T-cell (primary cell): ENCODE measurements at regions not wholly inside any gene's neighbourhood (a gene's known extent, or its start where the extent isn't known, plus 50 kb on each side); places are given as distances from the start of the nearest gene placed in this dataset.

ENCODE experiments used
- ATAC-seq, 4 experiments: fragments of 200-7000 bp in 3 of 4; fragments of 150-1000 bp in 1 of 4; cut with Tn5 transposase; replicated peaks in 1 of 4; 1 replicate in 3 of 4; 2 replicates in 1 of 4; pipeline ENCODE4 v1.10.0; 2021; ENCODE audit warnings: moderate library complexity in 3 of 4, mild to moderate bottlenecking in 2 of 4, moderate number of reproducible peaks in 1 of 4
- CTCF ChIA-PET, 2 donors: fragments of 300-600 bp; sonication (Branson Sonifier 250); formaldehyde crosslinking; loops; one replicate each; lab custom pipeline; 2022; ENCODE audit warnings: antibody characterized with exemption in 2 of 2; lab: Charles Lee
- POLR2A ChIA-PET, 2 donors: fragments of 300-600 bp; sonication (Branson Sonifier 250); formaldehyde crosslinking; loops; one replicate each; lab custom pipeline; 2022; ENCODE audit warnings: antibody characterized with exemption in 2 of 2; lab: Charles Lee
- DNase-seq, 35 experiments: peaks; one replicate each; pipeline versions ENCODE4 v3.0.0 to v3.0.0-alpha.2; 2013 to 2023
- H3K27ac ChIP-seq: one replicate; pipeline ENCODE4 v1.5.1; 2013; ENCODE audit warnings: low read length
- H3K27me3 ChIP-seq, 2 experiments: replicated peaks in 1 of 2; 1 replicate in 1 of 2; 2 replicates in 1 of 2; pipeline versions ENCODE4 v1.6.1 to v1.7.0; 2013; ENCODE audit warnings: low read length in 1 of 2, mixed read lengths in 1 of 2; ENCODE audit not compliant: control insufficient read depth in 2 of 2, insufficient read depth in 2 of 2; ENCODE audit errors: extremely low read depth in 1 of 2
- H3K36me3 ChIP-seq, 2 donors: 1 replicate in 1 of 2; 2 replicates in 1 of 2; pipeline versions ENCODE4 v1.6.1 to v1.7.0; 2013; ENCODE audit warnings: low read length in 1 of 2; ENCODE audit not compliant: control insufficient read depth in 2 of 2, insufficient read depth in 1 of 2; ENCODE audit errors: extremely low read depth in 1 of 2
- H3K4me1 ChIP-seq, 2 experiments: 1 replicate in 1 of 2; 2 replicates in 1 of 2; pipeline versions ENCODE4 v1.6.1 to v1.7.0; 2013; ENCODE audit warnings: low read length in 2 of 2, mixed read lengths in 1 of 2; ENCODE audit not compliant: insufficient read depth in 2 of 2, control insufficient read depth in 1 of 2; ENCODE audit errors: extremely low read depth in 1 of 2
- H3K4me3 ChIP-seq, 2 donors: 1 replicate in 1 of 2; 2 replicates in 1 of 2; pipeline versions ENCODE4 v1.5.1 to v1.7.0; 2013; ENCODE audit warnings: mild to moderate bottlenecking in 2 of 2, low read length in 1 of 2, moderate library complexity in 1 of 2; ENCODE audit not compliant: control insufficient read depth in 1 of 2; ENCODE audit errors: extremely low read depth in 1 of 2
- H3K9me3 ChIP-seq: 2 replicates; pipeline ENCODE4 v1.7.0; 2013
- H3K27ac Mint-ChIP-seq, 2 donors: one replicate each; pipeline ENCODE4 v1.8.0; 2020 to 2021; ENCODE audit warnings: mild to moderate bottlenecking in 2 of 2, mixed read lengths in 2 of 2
- H3K27me3 Mint-ChIP-seq, 2 donors: one replicate each; pipeline ENCODE4 v1.8.0; 2021 to 2022; ENCODE audit warnings: mixed read lengths in 2 of 2
- H3K36me3 Mint-ChIP-seq: one replicate; pipeline ENCODE4 v1.8.0; 2021; ENCODE audit warnings: mixed read lengths
- H3K4me1 Mint-ChIP-seq, 3 donors: one replicate each; pipeline ENCODE4 v1.8.0; 2020 to 2022; ENCODE audit warnings: mixed read lengths in 3 of 3, mild to moderate bottlenecking in 1 of 3
- H3K4me3 Mint-ChIP-seq, 3 donors: one replicate each; pipeline ENCODE4 v1.8.0; 2020 to 2022; ENCODE audit warnings: mild to moderate bottlenecking in 3 of 3, mixed read lengths in 3 of 3, moderate library complexity in 3 of 3
- H3K9me3 Mint-ChIP-seq, 3 donors: one replicate each; pipeline ENCODE4 v1.8.0; 2020 to 2022; ENCODE audit warnings: mixed read lengths in 3 of 3
- WGBS: methylation state at CpG from one replicate; pipeline ENCODE4 v1.1.5; 2013; ENCODE audit warnings: missing lambda C conversion rate; ENCODE audit not compliant: insufficient coverage; 5-methylcytosine and 5-hydroxymethylcytosine counted together

- ChIA-PET CTCF (no interaction called here), POLR2A (no interaction called here)
- H3K4me3 ChIP-seq: no peak overlapping the region
- H3K4me1 Mint-ChIP-seq: no peaks in the 10 kb centered on the region
- H3K4me3 Mint-ChIP-seq: no peak overlapping the region
- no peak for ATAC-seq
- no peaks in the 10 kb centered on the region for H3K27me3 Mint-ChIP-seq
- DNase-seq: no peak
- no peaks in the 10 kb centered on the region for H3K4me1 ChIP-seq
- peaks cover 4 to 21% (median 16%) of the 10 kb centered on the region in 3 donors for H3K9me3 Mint-ChIP-seq
- no peak overlapping the region for H3K27ac Mint-ChIP-seq
- no peaks in the 10 kb centered on the region for H3K36me3 ChIP-seq
- H3K9me3 ChIP-seq: no peaks in the 10 kb centered on the region
- no peaks in the 10 kb centered on the region for H3K27me3 ChIP-seq
- no peak overlapping the region for H3K27ac ChIP-seq
- no peaks in the 10 kb centered on the region for H3K36me3 Mint-ChIP-seq
- WGBS: no CpG with 5 or more reads among the region's 2 CpGs
Measured at GRCh38 chr11:97894978-97895377, 1125.8 kb upstream of the CNTN5 start.

DNA sequence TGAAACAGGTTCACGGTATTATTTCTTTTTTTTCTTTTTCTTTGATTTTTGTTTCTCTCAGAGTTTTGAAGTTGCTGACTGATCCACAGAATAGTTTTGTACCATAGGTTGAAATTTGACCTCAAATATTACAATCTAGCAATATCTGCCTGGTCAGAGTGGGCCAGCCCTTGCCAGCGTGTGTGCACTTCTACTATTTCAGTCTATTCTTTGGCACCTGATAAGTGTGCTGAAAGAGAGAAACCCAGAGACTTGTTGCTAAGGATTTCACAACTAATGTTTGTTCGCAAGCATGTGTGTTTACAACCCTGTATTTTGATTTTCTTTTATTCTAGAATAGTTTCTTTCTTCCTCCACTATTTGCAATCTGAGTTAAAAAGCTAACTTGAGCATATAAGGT is 1125.2 kb upstream of the CNTN5 start:
- WGBS: no CpG with 5 or more reads among the region's 3 CpGs
- Mint-ChIP-seq H3K27ac (no peak overlapping the region), H3K36me3 (no peaks in the 10 kb centered on the region), H3K4me1 (no peaks in the 10 kb centered on the region), H3K27me3 (no peaks in the 10 kb centered on the region), H3K9me3 (peaks cover 4 to 19% (median 17%) of the 10 kb centered on the region in 3 donors), H3K4me3 (no peak overlapping the region)
- no peak for DNase-seq
- ChIA-PET POLR2A (no interaction called here), CTCF (no interaction called here)
- ATAC-seq: no peak
- no peak overlapping the region for H3K4me3 ChIP-seq
- no peaks in the 10 kb centered on the region for H3K36me3 ChIP-seq
- H3K27me3 ChIP-seq: no peaks in the 10 kb centered on the region
- no peaks in the 10 kb centered on the region for H3K9me3 ChIP-seq
- no peak overlapping the region for H3K27ac ChIP-seq
- H3K4me1 ChIP-seq: no peaks in the 10 kb centered on the region

DNA sequence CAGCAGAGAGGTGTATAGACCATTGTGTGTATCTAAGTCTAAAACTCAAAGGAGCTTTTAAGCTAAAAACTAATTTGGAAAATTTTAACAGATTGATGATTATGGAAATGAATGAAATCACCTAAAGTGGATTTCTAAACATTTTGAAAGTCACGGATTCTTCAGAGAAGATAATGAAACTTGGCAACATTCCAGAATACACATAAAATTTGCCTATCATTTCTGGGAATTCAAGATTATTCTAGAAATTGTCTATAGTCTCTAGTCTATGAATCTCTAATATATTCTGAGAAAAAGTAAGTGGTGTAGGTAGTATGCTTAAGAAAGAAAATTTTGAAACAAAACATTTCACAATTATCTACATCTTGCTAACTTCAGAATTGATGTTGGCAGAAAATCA is 1117.9 kb upstream of the CNTN5 start:
- ATAC-seq: no peak
- POLR2A ChIA-PET: no interaction called here
- WGBS: no CpG with 5 or more reads among the region's 1 CpG

DNA sequence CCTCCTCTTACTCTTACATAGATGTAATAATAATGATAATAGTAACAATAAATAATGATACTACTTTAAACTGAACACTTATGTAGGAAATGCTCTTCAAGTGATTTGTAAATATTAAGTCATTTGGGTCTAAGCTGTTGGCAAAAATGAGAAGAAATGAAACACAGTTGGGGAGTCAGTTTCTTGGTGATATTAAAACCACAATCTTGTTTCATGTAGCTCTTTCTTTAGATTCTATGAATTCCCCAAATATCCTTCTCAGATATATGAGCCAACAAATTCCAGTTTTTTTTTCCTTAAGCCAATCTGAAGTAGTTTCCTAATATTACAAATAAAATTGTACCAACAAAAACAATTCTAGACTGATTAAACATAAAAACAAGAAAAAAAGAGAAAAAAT is 1115.6 kb upstream of the CNTN5 start:
- ChIA-PET POLR2A (no interaction called here), CTCF (no interaction called here)
- Histone ChIP-seq H3K4me3 (no peak overlapping the region), H3K27ac (no peak overlapping the region), H3K9me3 (no peaks in the 10 kb centered on the region), H3K27me3 (no peaks in the 10 kb centered on the region), H3K4me1 (no peaks in the 10 kb centered on the region), H3K36me3 (no peaks in the 10 kb centered on the region)
- Mint-ChIP-seq H3K27ac (no peak overlapping the region), H3K27me3 (no peaks in the 10 kb centered on the region), H3K4me1 (no peaks in the 10 kb centered on the region), H3K9me3 (peaks cover 4 to 37% (median 9%) of the 10 kb centered on the region in 3 donors), H3K36me3 (no peaks in the 10 kb centered on the region), H3K4me3 (no peak overlapping the region)
- ATAC-seq: no peak
- no peak for DNase-seq

More for the DNA sequence above, 1117.9 kb upstream of the CNTN5 start:
- no peaks in the 10 kb centered on the region for H3K9me3 ChIP-seq
- Mint-ChIP-seq H3K9me3 (peaks cover 4 to 29% (median 9%) of the 10 kb centered on the region in 3 donors), H3K36me3 (no peaks in the 10 kb centered on the region), H3K4me3 (no peak overlapping the region), H3K4me1 (no peaks in the 10 kb centered on the region), H3K27ac (no peak overlapping the region), H3K27me3 (no peaks in the 10 kb centered on the region)
- no peaks in the 10 kb centered on the region for H3K4me1 ChIP-seq
- DNase-seq: no peak
- no peak overlapping the region for H3K27ac ChIP-seq
- CTCF ChIA-PET: no interaction called here
- no peak overlapping the region for H3K4me3 ChIP-seq
- no peaks in the 10 kb centered on the region for H3K36me3 ChIP-seq
- no peaks in the 10 kb centered on the region for H3K27me3 ChIP-seq

- no peaks in the 10 kb centered on the region for H3K27me3 ChIP-seq
- no peak for ATAC-seq
- ChIA-PET POLR2A (no interaction called here), CTCF (no interaction called here)
- H3K27me3 Mint-ChIP-seq: no peaks in the 10 kb centered on the region
- WGBS: no CpG with 5 or more reads among the region's 1 CpG
- H3K27ac ChIP-seq: no peak overlapping the region
- H3K4me1 ChIP-seq: no peaks in the 10 kb centered on the region
- no peaks in the 10 kb centered on the region for H3K36me3 ChIP-seq
- H3K27ac Mint-ChIP-seq: no peak overlapping the region
- H3K4me3 ChIP-seq: no peak overlapping the region
- H3K4me3 Mint-ChIP-seq: no peak overlapping the region
- no peaks in the 10 kb centered on the region for H3K9me3 ChIP-seq
- no peaks in the 10 kb centered on the region for H3K36me3 Mint-ChIP-seq
- no peaks in the 10 kb centered on the region for H3K4me1 Mint-ChIP-seq
- H3K9me3 Mint-ChIP-seq: peaks cover 4 to 37% (median 10%) of the 10 kb centered on the region in 3 donors
- DNase-seq: no peak
Measured at GRCh38 chr11:97905671-97906070, 1115.1 kb upstream of the CNTN5 start.

GRCh38 chr11:97908354-97908753 is 1112.4 kb upstream of the CNTN5 start:
- no peaks in the 10 kb centered on the region for H3K9me3 ChIP-seq
- peaks cover 4 to 26% (median 10%) of the 10 kb centered on the region in 3 donors for H3K9me3 Mint-ChIP-seq
- no peaks in the 10 kb centered on the region for H3K36me3 ChIP-seq
- ChIA-PET CTCF (no interaction called here), POLR2A (no interaction called here)
- no peaks in the 10 kb centered on the region for H3K27me3 ChIP-seq
- H3K4me3 Mint-ChIP-seq: no peak overlapping the region
- H3K4me1 Mint-ChIP-seq: no peaks in the 10 kb centered on the region
- 82% methylated on average over 3 of the region's 5 CpGs for WGBS
- H3K4me3 ChIP-seq: no peak overlapping the region
- no peaks in the 10 kb centered on the region for H3K4me1 ChIP-seq
- H3K27ac Mint-ChIP-seq: no peak overlapping the region
- no peak overlapping the region for H3K27ac ChIP-seq
- ATAC-seq (no peak), DNase-seq (no peak)
- no peaks in the 10 kb centered on the region for H3K27me3 Mint-ChIP-seq
- no peaks in the 10 kb centered on the region for H3K36me3 Mint-ChIP-seq
